Activated naive CD8-positive, alpha-beta T cell treated with anti-CD3 and anti-CD28 coated beads, Interleukin-2, amount 50 U/mL, for 16 hours (primary cell): ENCODE measurements at regions not wholly inside any gene's neighbourhood (a gene's known extent, or its start where the extent isn't known, plus 50 kb on each side); places are given as distances from the start of the nearest gene placed in this dataset.

Experiments used
- DNase-seq: peaks from one replicate; pipeline ENCODE4 v3.0.0-alpha.2; 2020; ENCODE audit warnings: low read depth, low spot score

DNA sequence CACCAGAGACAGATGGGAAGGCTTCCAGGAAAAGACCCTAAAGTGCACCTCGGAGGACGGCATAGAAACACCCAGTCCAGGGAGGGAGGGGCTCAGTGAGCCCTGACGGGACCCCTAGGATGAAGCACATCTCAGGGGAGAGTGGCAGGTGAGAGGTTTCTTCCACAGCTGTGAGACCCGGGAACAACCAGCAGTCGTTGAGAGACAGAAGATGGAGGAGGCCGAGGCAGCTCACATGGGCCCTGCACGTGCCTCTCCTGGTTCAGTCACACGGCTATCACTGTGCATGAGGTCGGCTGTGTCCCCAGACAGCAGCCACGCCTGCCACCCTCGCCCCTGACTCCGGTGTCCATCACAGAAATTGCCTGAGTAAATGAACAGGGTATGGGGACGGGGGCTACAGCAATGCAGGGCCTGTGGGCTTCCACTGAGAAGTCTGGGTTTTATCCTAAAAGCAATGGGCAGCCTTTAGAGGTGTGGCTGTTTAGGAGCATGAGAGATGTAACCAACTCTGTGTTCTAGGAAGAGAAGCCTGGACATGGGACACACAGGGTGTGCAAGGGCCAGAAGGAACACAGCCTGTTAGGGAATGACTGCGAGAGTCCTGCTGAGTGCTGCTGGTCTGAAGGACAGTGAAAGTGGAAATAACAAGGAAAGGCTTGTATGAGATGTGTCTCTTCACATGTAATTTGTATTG is 102.0 kb downstream of the TMEM18 start:
- no peak for DNase-seq

DNA sequence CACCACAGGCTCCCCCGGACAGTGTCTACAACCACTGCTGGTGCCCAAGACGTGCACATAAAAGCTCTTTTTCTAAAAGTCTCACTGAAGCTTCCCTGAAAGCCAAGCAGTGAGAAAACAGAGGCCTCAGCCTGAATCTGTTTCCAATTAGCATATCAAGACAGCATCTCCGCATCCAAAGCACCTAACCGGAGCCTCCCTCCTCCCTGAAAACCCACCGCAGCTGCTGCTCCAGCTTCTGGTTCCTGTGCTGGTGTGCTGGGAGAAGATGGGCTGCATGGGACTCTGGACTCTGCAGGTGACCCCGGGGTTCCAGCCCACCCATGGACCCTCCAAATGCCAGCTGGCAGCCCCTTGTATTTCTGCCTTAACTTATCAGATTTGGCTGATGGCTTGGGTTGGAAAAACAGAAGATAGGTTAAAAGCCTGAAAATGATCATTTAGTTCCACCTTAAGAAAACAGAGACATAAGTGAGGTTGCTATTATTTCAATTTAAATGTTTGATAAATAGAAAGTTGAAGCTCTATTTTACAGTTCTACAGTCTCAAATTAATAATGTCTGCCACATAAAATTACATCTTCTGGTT is 103.3 kb downstream of the TMEM18 start:
- DNase-seq, result no peak

DNA sequence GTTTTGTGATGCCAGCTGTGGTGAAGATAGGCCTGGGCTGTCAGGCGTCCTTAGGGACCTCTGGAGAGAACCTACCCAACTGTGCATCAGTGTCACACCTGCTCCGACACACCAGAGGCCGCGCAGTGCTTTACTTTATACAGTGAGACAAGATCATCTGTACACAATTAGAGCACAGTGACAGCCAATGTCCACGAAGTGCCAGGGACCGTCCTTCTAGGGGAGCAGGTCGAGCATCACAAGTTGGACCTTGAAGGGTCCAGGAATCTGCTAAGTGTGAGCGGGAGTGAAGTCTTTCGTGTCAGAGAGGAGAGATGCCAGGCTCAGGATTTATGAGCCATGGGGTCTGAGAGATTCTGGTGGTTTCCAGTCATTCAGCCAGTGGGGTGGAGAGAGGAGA is 104.2 kb downstream of the TMEM18 start:
- no peak for DNase-seq

DNA sequence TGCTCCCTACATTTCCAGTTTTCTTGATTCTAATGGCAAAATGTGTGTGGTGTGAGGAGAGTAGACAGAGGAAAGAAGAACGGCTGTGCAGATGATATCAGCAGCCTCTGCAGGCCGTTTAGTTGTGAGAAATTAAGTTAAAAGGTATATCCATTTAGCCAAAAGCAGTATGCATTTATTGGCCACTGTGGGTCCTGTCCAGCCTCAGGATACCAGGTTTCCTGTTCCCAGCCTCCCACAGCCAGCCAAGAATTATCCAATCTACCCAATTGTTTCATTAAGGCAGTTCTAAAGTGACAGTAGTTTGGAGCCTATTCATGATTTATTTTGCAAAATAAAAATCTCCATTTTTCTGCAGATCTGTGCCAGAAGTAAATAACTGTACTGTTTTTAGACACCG is 107.5 kb downstream of the TMEM18 start:
- DNase-seq, result no peak

DNA sequence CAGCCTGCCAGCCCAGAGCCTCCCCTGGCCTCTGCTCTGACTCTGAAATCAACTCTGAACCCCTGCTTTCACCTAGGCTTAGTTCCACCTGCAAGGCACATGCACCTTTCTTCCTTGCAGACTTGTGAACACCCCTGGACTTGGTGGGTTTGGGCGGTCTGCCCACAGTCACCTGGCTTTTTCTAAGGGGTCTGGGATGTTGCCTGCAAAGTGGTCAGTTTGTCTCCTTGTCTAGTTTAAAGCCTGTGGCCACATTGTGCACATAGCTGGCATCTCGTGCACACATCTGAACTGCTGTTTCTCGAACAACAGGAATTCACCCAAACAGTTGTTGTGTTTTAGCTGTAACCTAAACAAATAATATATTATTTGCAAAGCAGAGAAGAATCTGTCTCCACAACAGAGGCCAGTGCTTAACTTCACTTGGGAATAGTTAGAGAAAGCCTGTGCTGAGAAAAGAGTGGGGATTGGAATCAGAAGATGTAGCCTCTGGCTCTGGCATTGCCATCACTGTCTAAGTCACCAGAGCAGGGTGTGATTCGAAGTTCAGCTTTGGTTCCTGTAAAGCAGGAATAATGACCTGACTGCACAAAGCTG is 108.5 kb downstream of the TMEM18 start:
- DNase-seq, result no peak

DNA sequence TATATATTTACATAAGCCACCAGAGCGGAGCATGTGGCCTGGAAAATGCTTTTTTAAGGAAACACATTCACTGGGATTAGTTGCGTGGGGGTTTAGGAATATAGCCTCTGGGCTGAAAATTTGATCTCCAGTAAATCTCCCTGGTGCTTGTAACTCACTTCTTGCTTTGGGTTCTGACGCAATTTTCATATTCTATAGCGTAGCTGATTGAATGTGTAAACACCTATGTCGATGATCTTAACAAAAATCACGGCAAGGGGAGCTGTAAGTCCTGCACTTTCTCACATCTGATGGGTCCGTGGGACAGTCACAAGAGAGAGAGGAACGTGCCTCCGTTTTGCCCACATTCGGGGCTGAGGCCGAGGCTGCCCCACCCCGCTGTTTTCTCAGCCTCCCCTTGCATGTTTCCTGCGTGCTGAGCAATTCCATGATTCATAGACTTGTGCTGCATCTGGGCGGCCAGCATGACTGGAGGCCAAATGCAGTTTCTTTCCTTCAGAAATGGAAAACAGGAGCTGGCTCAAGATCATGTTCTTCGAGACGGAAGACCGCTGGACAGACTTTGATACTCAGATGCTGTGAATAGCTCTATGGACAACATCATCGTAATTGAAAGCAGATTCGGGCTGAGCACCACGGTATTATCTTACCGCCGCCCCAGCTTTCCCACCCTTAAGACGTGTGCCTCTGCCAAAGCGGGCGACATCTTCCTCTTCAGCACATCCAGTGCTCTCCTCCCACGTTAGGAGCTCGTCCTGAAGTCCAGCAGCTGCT is 109.2 kb downstream of the TMEM18 start:
- DNase-seq, result no peak

DNA sequence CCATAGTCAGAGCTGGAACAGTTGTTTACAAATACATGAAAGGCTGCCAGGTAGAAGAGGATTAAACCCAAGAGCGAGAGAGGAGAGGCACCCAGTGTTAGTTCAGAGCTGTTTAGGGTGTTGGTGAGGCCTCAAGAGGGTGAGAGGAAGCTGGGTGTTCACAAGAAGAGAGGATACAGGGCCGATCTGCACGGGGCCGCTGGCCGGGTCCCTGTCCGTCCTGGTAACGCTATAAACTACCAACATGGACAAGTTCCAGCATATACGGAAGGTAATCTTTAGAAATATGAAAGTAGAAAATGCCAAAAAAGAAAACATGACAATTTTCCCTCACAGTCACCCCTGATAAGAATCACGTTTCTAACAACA is 109.7 kb downstream of the TMEM18 start:
- no peak for DNase-seq

DNA sequence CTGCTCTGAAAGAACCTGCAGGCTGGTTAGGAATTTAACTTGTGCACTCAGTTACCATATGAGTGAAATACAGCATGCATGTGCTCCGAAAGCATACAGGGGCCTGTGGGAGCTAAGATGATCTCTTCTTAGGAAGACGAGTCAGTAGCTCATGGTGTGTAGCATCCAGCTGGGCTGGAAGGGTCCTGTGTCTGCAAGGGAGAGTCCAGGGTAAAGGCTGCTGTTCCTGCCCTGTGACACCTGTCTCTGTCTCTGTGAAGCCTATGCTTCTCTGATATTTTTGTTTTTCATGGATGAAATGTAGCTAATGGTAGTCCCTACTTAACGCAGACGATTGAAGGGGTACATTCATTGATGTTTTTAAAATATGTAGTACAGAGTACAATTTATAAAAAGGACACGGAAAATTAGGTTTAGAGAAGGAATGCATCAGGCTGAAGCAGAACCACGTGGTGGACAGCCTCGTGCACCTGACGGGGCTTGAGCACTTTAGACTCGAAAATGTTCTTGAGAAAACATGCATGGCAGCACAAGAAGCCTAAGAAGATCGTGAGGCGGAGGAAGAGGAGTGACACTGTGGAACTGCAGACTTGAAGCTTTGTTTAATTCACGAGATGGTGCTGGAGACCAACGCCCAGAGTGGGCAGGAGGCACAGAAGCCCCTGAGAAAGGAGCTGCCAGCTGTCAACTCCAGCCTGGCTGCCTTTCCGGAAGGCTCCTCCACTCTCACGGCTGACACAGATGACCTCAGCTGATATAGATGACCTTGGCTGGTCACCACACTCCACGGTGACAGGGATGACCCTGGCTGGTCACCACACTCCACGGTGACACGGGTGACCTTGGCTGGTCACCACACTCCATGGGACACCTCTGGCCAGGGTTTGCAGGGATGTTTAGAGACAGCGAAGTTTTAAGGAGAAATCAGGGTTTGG is 110.6 kb downstream of the TMEM18 start:
- DNase-seq, result no peak

DNA sequence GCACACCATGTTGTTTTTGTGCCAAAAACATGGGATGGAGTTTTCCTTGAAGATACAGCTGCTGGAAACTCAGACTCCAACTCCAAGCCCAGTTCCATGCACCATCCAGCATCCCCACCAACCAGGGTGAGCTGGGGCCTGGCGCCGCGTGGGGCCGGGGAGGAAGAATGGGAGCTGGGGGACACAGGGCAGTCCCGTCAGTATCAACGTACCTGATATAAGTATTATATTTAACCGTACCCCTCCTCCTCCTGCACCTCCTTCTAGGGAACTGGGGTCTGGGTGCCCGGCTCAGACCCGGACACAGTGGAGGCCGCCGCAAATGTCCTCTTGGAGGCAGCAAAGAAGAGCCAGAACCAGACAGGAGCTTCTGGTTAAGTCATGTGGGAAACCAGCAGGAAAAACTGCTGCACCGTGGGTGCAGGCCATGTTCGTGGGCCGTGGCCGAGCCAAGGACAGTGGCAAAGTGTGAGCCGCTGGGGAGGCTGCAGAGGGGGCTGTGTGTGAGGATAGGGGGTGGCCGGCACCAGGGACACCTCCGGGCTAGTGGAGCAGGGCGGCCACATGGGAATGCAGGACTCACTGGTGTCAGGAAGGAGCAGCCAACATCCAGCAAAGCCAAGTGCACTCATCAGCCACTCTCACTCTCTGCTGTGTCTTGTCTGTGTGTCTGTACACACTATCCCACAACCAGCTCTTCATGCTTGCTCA is 112.6 kb downstream of the TMEM18 start:
- no peak for DNase-seq

DNA sequence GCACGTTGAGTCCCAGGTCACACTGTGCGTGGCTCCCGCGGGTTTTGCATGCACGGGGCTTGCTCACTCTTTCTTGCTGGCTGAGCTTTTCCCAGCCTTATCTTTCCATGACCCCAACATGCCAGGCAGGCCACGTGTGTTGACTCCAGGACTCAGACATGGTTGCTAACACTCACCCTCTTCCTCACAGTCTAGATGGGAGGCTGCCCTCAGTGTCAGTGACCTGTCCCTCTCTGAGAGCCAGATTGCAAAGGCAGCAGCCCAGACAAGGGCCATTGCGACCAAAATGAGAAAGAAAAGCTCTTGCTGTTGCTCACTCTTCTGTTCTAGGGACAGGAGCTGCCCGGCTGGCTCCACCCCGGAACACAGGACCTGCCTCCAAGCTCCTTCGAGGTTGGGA is 113.7 kb downstream of the TMEM18 start:
- DNase-seq, result no peak

DNA sequence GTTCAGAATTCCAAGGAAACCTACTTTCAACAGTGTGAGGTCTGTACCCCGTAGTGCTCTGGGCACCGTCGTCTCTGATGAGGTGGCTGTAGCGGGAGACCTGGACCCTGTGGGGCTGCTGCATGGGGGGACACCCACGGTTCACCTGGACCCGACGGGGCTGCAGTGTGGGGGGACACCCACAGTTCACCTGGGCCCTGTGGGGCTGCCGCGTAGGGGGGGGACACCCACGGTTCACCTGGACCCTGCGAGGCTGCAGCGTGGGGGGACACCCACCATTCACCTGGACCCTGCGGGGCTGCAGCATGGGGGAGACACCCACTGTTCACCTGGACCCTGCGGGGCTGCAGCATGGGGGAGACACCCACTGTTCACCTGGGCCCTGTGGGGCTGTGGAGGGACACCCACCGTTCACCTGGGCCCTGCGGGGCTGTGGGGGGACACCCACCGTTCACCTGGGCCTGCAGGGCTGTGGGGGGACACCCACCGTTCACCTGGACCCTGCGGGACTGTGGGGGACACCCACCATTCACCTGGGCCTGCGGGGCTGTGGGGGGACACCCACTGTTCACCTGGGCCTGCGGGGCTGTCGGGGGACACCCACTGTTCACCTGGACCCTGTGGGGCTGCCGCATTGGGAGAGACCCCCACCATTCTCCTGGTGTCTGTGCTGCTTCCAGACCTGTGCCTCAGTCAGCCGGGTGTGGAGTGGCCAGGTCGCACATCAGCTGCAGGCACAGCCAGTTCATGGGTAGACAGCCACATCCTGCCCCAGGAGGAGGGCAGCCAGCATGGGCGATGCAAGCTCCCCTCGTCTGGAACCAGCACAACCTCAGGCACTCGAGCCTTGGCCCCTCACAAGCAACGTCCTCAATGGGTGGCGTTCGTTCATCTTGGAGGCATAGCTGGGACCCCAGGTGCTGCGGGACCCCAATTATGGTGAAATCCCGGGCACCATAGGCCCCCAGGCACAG is 114.5 kb downstream of the TMEM18 start:
- DNase-seq, result no peak

DNA sequence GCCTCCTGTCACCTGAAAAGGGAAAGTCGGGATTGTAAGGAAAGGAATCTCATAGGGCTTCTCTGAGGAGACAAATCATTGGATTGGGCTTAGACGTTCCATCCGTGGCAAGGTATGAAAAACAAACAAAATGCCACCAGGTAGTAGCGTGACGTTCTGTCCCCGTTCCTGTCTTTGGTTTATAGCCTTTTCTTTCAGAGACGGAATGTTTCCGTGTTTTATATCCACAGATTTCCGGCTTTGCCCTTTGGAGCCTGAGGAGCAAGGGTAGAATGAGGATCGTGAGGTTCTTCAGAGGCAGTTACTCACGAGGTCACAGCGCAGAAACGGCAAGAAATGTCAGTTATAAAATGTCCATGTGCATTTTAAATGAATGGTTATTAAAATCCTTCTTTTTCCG is 118.3 kb downstream of the TMEM18 start:
- DNase-seq, result no peak

DNA sequence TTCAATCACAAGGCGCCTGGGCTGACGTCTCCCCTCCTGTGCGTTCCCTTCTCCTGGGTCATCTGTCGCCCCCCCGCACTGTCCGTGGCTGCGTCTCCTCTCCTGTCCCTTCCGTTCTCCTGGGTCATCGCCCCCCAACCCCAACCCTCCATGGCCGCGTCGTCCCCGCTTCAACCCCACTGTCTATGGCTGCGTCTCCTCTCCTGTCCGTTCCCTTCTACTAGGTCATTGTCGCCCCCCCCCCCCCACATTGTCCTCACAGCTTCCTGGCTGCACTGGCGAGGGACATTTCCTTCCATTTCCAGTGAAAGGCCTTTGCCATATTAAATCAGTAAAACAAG is 118.9 kb downstream of the TMEM18 start:
- DNase-seq, result no peak

DNA sequence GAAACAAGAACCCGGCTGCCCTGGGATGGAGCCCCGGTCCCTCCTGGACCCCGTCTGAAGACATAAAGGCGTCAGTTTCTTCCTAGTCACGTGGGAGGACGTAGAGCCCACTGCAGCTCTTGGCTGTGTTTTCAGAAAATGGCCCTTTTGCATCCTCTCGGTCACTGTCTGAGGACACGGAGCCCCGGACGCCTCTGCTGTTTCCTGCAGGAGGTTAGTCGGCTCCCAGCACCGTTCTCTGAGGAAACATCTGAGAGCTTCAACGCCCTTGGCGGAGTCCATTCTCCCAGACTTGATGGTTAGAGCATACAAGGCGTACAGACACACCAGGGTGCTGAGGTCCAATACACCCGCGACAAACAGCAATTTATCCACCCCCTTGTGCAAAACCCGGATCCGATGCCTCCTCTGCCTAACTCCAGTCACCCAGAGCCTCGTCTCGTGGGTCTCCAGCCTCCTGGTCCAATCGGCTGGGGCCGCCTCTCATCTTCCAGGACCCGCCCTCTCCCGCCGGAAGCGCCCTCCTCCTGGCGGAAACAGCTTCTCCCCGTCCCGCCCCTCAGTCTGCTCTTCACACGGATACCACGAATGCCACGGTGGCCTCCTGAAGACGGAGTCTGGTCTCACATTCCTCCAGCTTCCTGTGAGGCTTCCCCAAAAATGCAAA is 119.4 kb downstream of the TMEM18 start:
- no peak for DNase-seq

DNA sequence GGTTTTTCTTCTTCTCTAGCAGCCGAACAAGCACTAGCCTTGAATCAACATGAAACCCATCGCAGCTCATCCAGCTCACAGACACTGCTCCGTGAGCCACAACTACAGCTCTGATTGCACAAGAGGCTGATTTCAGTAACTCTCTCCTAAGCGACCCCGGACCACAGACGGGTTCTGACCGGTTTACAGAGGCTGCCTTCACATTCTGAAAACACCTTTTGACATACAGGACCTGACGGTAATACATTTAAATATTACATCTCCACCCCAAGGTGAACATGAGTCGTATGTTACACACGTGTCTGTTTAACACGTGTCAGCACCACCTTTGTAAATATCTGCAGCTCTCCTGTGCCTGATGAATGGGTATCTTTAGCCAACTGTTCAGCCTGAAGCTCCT is 120.7 kb downstream of the TMEM18 start:
- DNase-seq, result no peak

DNA sequence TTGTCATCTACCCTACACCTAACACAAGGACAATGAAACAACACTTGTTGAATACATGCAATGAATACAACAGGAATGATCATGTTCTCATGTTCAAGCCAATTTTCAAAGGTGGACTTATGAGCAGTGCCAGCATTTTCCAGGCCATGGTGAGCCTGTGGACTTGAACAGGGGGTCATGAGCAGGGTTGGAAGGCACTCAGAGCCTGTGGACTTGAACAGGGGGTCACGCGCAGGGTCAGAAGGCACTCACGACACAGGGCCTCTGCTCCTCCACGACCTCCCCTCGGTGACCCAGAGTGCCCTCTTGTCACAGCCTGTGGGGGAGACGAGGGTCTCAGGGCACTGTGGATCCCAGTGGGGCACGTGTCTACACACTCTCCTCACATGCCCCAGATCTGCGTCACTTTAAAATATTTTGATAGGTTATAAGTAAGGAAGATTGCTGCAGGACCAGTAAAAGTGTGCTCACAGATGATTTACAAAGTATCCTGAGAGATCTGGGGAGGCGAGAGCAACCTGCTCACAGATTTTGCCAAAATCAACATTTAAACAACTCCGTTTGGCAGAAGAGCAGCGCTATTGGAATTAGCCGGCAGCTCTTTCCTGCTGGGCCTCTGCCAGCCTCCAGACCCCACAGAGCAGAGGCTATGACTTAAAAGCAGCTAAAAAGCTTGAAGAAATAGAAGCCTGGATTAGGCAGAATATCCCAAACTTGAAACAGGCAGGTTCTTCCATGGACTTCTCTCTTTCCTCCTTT is 121.9 kb downstream of the TMEM18 start:
- no peak for DNase-seq

DNA sequence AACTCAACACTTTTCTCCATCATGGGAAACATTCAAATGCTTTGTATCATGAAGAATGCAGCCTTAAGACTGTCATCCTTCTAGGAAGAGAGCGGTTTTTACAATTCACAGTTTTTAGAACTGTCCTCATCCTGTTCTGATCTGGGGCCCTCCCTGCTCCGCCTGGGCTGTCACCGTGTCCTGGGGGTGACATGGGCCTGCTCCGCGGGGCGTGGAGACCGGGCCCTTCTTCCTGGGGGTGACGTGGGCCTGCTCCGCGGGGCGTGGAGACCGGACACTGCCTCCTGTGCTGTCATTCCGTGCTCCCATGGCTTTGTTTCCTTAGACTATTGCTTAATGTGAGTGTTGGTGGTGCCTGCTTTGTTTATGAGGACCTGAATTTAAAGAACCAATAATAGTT is 122.8 kb downstream of the TMEM18 start:
- DNase-seq, result no peak

DNA sequence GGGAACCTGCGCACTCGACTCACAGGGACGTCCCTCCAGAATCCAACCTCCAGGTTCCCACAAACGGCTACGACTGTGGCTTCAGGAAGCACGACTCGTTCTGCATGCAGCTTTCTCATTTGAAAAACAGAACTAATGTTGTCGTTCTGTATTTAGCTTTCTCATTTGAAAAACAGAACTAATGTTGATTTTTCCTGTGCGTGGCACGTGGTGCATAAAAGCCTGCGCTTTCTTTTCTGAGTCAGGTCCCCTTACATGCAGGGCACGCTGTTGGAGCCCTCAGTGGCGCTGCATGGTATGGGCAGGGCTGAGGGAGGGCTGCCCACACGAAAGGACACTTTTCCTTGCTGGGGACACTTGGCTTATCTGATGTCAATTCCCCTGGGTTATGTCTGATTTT is 124.3 kb downstream of the TMEM18 start:
- DNase-seq, result no peak

DNA sequence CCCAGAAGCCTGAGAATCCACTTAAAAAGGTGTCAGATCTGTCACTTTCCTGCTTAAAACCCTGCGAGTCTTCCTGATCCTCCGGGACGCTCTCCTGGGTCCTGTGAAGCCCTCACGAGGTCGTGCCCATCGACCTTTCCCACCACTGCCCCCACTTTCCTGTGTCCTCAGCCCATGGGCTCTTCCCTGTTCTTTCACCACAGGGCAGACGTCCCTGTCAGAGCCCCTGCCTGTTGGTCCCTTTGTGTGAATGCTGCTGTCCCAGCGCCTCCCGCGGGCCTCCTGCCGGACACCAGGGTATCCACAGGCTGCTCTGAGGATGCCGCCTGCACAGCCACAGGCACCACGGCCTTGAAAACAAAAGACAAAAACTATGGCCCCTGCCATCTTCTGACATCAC is 125.6 kb downstream of the TMEM18 start:
- DNase-seq, result no peak
